ENCODE measurements at regions not wholly inside any gene's neighbourhood (a gene's known extent, or its start where the extent isn't known, plus 50 kb on each side); places are given as distances from the start of the nearest gene placed in this dataset.

DNA sequence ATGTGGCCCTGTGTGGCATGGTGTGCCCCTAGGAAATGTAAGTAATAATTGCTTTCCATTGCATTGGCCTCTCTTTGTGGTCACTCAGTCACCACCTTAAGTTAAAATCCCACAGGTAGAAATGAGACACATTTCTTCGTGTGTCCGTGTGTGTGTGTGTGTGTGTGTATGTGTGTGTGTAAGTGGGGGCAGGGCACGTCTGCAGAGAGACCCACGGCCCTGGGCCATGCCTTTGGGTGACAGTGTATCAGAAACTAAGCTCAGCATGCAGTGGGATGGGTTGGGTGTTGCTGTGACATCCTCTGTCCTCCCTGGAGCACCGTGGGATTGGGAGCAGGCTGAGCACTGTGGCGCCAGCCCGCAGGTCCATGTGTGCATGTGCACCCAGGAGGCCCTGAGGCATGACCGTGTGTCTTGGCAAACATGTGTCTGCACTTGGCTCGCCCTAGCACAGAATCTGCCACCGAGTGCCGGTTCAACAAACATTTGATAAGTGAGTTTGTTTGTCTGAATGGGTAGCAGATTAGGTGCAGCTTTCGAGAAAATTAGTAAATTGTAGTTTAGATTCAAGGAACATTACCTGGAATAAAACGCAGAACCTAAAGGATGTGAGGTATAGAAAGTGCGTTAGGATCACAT, 91.8 kb downstream of the WTIP start:
- TF ChIP-seq CTCF (IDR thresholded peaks at IDR 0.05; ENCODE audit: poor library complexity) (no peak), EZH2phosphoT487 (IDR thresholded peaks at IDR 0.05; ENCODE audit: low read depth, severe bottlenecking, unreplicated experiment) (no peak)
